GM18870 (cell line): ENCODE measurements at regions not wholly inside any gene's neighbourhood (a gene's known extent, or its start where the extent isn't known, plus 50 kb on each side); places are given as distances from the start of the nearest gene placed in this dataset.
"Not testable (repeated sequence)": the region's sequence is repeated elsewhere in the genome, so short reads cannot be mapped to it uniquely, and the experiment has no call there.

ENCODE experiments used
- ATAC-seq: cut with Tn5 transposase; IDR thresholded peaks from one replicate; pipeline ENCODE4 v1.9.1; 2021; ENCODE audit warnings: moderate library complexity; ENCODE audit not compliant: unreplicated experiment

- ATAC-seq = no peak
Measured at GRCh38 chr18:77329651-77330050, 80.0 kb downstream of the GALR1 start.

GRCh38 chr18:77334876-77335275, 85.2 kb downstream of the GALR1 start:
- no peak for ATAC-seq

- ATAC-seq = no peak
Measured at GRCh38 chr18:77337604-77338003, 88.0 kb downstream of the GALR1 start.

GRCh38 chr18:77339093-77339492, 89.4 kb downstream of the GALR1 start:
- ATAC-seq = no peak

GRCh38 chr18:77339623-77340022, 90.0 kb downstream of the GALR1 start:
- ATAC-seq = no peak

- ATAC-seq = no peak
Measured at GRCh38 chr18:77340815-77341214, 91.2 kb downstream of the GALR1 start.

- no peak for ATAC-seq
Measured at GRCh38 chr18:77341527-77342325, 92.1 kb downstream of the GALR1 start.

GRCh38 chr18:77342736-77343135, 93.1 kb downstream of the GALR1 start:
- ATAC-seq = no peak

- ATAC-seq = no peak
Measured at GRCh38 chr18:77343846-77344510, 94.3 kb downstream of the GALR1 start.

- no peak for ATAC-seq
Measured at GRCh38 chr18:77344786-77345500, 95.3 kb downstream of the GALR1 start.

GRCh38 chr18:77346208-77346810, 96.7 kb downstream of the GALR1 start:
- no peak for ATAC-seq

- ATAC-seq = not testable (repeated sequence)
Measured at GRCh38 chr18:77353349-77353748, 103.7 kb downstream of the GALR1 start.

GRCh38 chr18:77359561-77360314, 110.1 kb downstream of the GALR1 start:
- ATAC-seq = peak; percentile 21

- peak; percentile 56 for ATAC-seq
Measured at GRCh38 chr18:77360315-77361190, 110.9 kb downstream of the GALR1 start.

- no peak for ATAC-seq
Measured at GRCh38 chr18:77361382-77361781, 111.7 kb downstream of the GALR1 start.

- no peak for ATAC-seq
Measured at GRCh38 chr18:77365667-77366066, 116.0 kb downstream of the GALR1 start.

GRCh38 chr18:77366067-77366719, 116.5 kb downstream of the GALR1 start:
- ATAC-seq = no peak

- ATAC-seq = no peak
Measured at GRCh38 chr18:77366720-77367641, 117.3 kb downstream of the GALR1 start.
